IMR-90 (cell line): ENCODE measurements at regions not wholly inside any gene's neighbourhood (a gene's known extent, or its start where the extent isn't known, plus 50 kb on each side); places are given as distances from the start of the nearest gene placed in this dataset.
"Not testable (repeated sequence)": the region's sequence is repeated elsewhere in the genome, so short reads cannot be mapped to it uniquely, and the experiment has no call there.

Source experiments
- ATAC-seq: fragments of 200-7000 bp; cut with Tn5 transposase; 2 replicates; pipeline ENCODE4 v1.9.1; 2020; ENCODE audit warnings: low read depth, mild to moderate bottlenecking, moderate library complexity
- BruUV-seq: library from RNA; stranded (reverse); fragments of 400-500 nt; replicated peaks from 2 replicates; lab custom pipeline; 2021; lab: Mats Ljungman, UMichigan
- CTCF ChIA-PET: fragments of 300-600 bp; formaldehyde crosslinking; extraction: SDS; loops from one replicate; lab custom pipeline; 2021; ENCODE audit warnings: antibody characterized with exemption; lab: Yijun Ruan, JAX
- POLR2A ChIA-PET: fragments of 300-600 bp; sonication (Branson Sonifier 250); formaldehyde crosslinking; loops from one replicate; lab custom pipeline; 2022; ENCODE audit warnings: antibody characterized with exemption; ENCODE audit not compliant: unreplicated experiment; lab: Charles Lee
- DNase-seq: peaks from one replicate; pipeline ENCODE4 v3.0.0; 2013
- H2AFZ ChIP-seq: replicated peaks from 2 replicates; pipeline ENCODE3; 2013; ENCODE audit warnings: low read length, mild to moderate bottlenecking; ENCODE audit not compliant: poor library complexity
- H2AK5ac ChIP-seq: 2 replicates; pipeline ENCODE4 v1.6.1; 2013; ENCODE audit warnings: low read depth, low read length, inconsistent platforms
- H2AK9ac ChIP-seq: replicated peaks from 2 replicates; pipeline ENCODE3; 2013; ENCODE audit warnings: mild to moderate bottlenecking, low read depth, low read length, moderate library complexity; ENCODE audit not compliant: poor library complexity
- H2BK120ac ChIP-seq: 2 replicates; pipeline ENCODE4 v1.6.1; 2013; ENCODE audit warnings: low read depth, low read length, inconsistent platforms
- H2BK15ac ChIP-seq: 3 replicates; pipeline ENCODE4 v1.6.1; 2013; ENCODE audit warnings: low read depth, low read length, inconsistent platforms
- H2BK20ac ChIP-seq: 2 replicates; pipeline ENCODE4 v1.6.1; 2013; ENCODE audit warnings: low read depth, mild to moderate bottlenecking, inconsistent platforms, low read length, moderate library complexity
- H2BK5ac ChIP-seq: 2 replicates; pipeline ENCODE4 v1.6.1; 2013; ENCODE audit warnings: mild to moderate bottlenecking, low read depth, low read length, inconsistent platforms; ENCODE audit not compliant: poor library complexity, severe bottlenecking
- H3K14ac ChIP-seq: replicated peaks from 2 replicates; pipeline ENCODE4 v1.6.1; 2013; ENCODE audit warnings: low read depth, low read length, inconsistent platforms
- H3K18ac ChIP-seq: 2 replicates; pipeline ENCODE4 v1.6.1; 2013; ENCODE audit warnings: low read depth, low read length, control low read depth
- H3K23ac ChIP-seq: 2 replicates; pipeline ENCODE4 v1.6.1; 2013; ENCODE audit warnings: low read depth, low read length, inconsistent platforms
- H3K27ac ChIP-seq: 2 replicates; pipeline ENCODE4 v1.5.1; 2013; ENCODE audit warnings: mild to moderate bottlenecking, control low read depth, low read length; ENCODE audit not compliant: insufficient read depth
- H3K27me3 ChIP-seq: 2 replicates; pipeline ENCODE4 v1.6.1; 2013; ENCODE audit warnings: low read length; ENCODE audit not compliant: control insufficient read depth, insufficient read depth
- H3K36me3 ChIP-seq: 2 replicates; pipeline ENCODE4 v1.6.1; 2013; ENCODE audit warnings: low read length, mixed read lengths; ENCODE audit not compliant: control insufficient read depth, insufficient read depth
- H3K4ac ChIP-seq: 2 replicates; pipeline ENCODE4 v1.6.1; 2013; ENCODE audit warnings: low read depth, low read length, inconsistent platforms
- H3K4me1 ChIP-seq: 2 replicates; pipeline ENCODE4 v1.6.1; 2013; ENCODE audit warnings: low read length, mixed read lengths; ENCODE audit not compliant: control insufficient read depth, insufficient read depth
- H3K4me2 ChIP-seq: 2 replicates; pipeline ENCODE4 v1.6.1; 2013; ENCODE audit warnings: low read depth, mild to moderate bottlenecking, control low read depth, low read length, moderate library complexity
- H3K4me3 ChIP-seq: 2 replicates; pipeline ENCODE4 v1.5.1; 2013; ENCODE audit warnings: low read depth, mild to moderate bottlenecking, control low read depth, low read length, moderate library complexity; ENCODE audit not compliant: insufficient read depth
- H3K56ac ChIP-seq: 2 replicates; pipeline ENCODE4 v1.6.1; 2013; ENCODE audit warnings: low read length, inconsistent platforms; ENCODE audit not compliant: insufficient read depth; ENCODE audit errors: extremely low read depth
- H3K79me1 ChIP-seq, 2 experiments: 2 replicates each; pipeline ENCODE4 v1.6.1; 2013; ENCODE audit warnings: low read length in 2 of 2, inconsistent platforms in 1 of 2, low read depth in 1 of 2
- H3K9ac ChIP-seq: 2 replicates; pipeline ENCODE4 v1.6.1; 2013; ENCODE audit warnings: low read depth, low read length, control low read depth
- H3K9me1 ChIP-seq: 2 replicates; pipeline ENCODE4 v1.6.1; 2013; ENCODE audit warnings: low read length, inconsistent platforms; ENCODE audit not compliant: insufficient read depth
- H3K9me3 ChIP-seq: 2 replicates; pipeline ENCODE4 v1.6.1; 2013; ENCODE audit warnings: low read length; ENCODE audit not compliant: control insufficient read depth, insufficient read depth
- H4K20me1 ChIP-seq: 2 replicates; pipeline ENCODE4 v1.6.1; 2013; ENCODE audit warnings: low read length, inconsistent platforms; ENCODE audit not compliant: insufficient read depth
- H4K5ac ChIP-seq: 2 replicates; pipeline ENCODE4 v1.6.1; 2013; ENCODE audit warnings: mild to moderate bottlenecking, low read depth, low read length, control low read depth
- H4K8ac ChIP-seq, 2 experiments: 2 replicates each; pipeline ENCODE4 v1.6.1; 2013; ENCODE audit warnings: low read depth in 2 of 2, low read length in 2 of 2, control low read depth in 1 of 2, inconsistent platforms in 1 of 2
- H4K91ac ChIP-seq: 2 replicates; pipeline ENCODE4 v1.6.1; 2013; ENCODE audit warnings: low read depth, low read length, inconsistent platforms; ENCODE audit not compliant: insufficient read depth
- WGBS, 2 experiments: methylation state at CpG; one replicate each; pipeline versions ENCODE4 v1.1.5 to v1.1.7; 2013; ENCODE audit warnings: missing lambda C conversion rate in 2 of 2; ENCODE audit not compliant: insufficient read length in 1 of 2; ENCODE audit errors: extremely low coverage in 2 of 2; 5-methylcytosine and 5-hydroxymethylcytosine counted together
- dilution Hi-C: fragments of 300-500 bp; cut with HindIII; formaldehyde crosslinking; loops from one replicate; pipeline ENCODE4 v1.14.3; 2018; ENCODE audit warnings: low sequenced_read_pairs; ENCODE audit not compliant: unreplicated experiment
- in situ Hi-C: fragments of 300-500 bp; cut with MboI; formaldehyde crosslinking; loops from 3 replicates; pipeline ENCODE4 v1.14.3; 2019; ENCODE audit warnings: low sequenced_read_pairs, inconsistent platforms, mixed read lengths
- intact Hi-C: fragments of 100-400 bp; cut with micrococcal nuclease; formaldehyde crosslinking; loops from 2 replicates; pipeline ENCODE4 v1.10.0; 2022

GRCh38 chr2:167563885-167564619 is 675.8 kb downstream of the XIRP2 start:
- H3K4me1 ChIP-seq, H3K9ac ChIP-seq, H2AFZ ChIP-seq, H3K4me2 ChIP-seq, CTCF ChIA-PET, H4K20me1 ChIP-seq, H4K8ac ChIP-seq, H3K9me1 ChIP-seq, H3K18ac ChIP-seq, DNase-seq, H3K4ac ChIP-seq, H3K9me3 ChIP-seq, ATAC-seq, dilution Hi-C loops, intact Hi-C loops, H3K79me1 ChIP-seq, H2BK5ac ChIP-seq, H2BK120ac ChIP-seq, H3K14ac ChIP-seq, in situ Hi-C loops, H2AK9ac ChIP-seq, H3K36me3 ChIP-seq, H2AK5ac ChIP-seq, H3K4me3 ChIP-seq, H3K23ac ChIP-seq, H2BK20ac ChIP-seq, H3K27ac ChIP-seq, H4K91ac ChIP-seq, POLR2A ChIA-PET, BruUV-seq, H3K56ac ChIP-seq, H4K5ac ChIP-seq, H3K27me3 ChIP-seq, H2BK15ac ChIP-seq: not testable (repeated sequence)
- no CpG with 5 or more reads among the region's 66 CpGs for WGBS, 2 experiments

- H3K23ac ChIP-seq, H3K9me1 ChIP-seq, H2AK9ac ChIP-seq, H3K18ac ChIP-seq, H4K5ac ChIP-seq, H2BK20ac ChIP-seq, H3K27me3 ChIP-seq, H2BK120ac ChIP-seq, DNase-seq, CTCF ChIA-PET, H2BK15ac ChIP-seq, BruUV-seq, H3K9ac ChIP-seq, H3K4me2 ChIP-seq, H3K79me1 ChIP-seq, H3K4me3 ChIP-seq, H4K91ac ChIP-seq, H3K4me1 ChIP-seq, H4K20me1 ChIP-seq, H3K9me3 ChIP-seq, H3K14ac ChIP-seq, H2AFZ ChIP-seq, H3K27ac ChIP-seq, H3K56ac ChIP-seq, H4K8ac ChIP-seq, H2AK5ac ChIP-seq, H3K36me3 ChIP-seq, H2BK5ac ChIP-seq, H3K4ac ChIP-seq, dilution Hi-C loops, in situ Hi-C loops, ATAC-seq, POLR2A ChIA-PET: not testable (repeated sequence)
- 90% methylated on average over 5 of the region's 20 CpGs; no CpG with 5 or more reads in 1 of the 2 experiments for WGBS, 2 experiments
- intact Hi-C loops = loop anchor here (10.0 kb wide), 1 partner anchor 1024 kb away; no protein-coding TSS in a partner anchor
Observed at GRCh38 chr2:167558272-167558991, 670.2 kb downstream of the XIRP2 start.
